NCI-H69 (cell line): ENCODE measurements at regions not wholly inside any gene's neighbourhood (a gene's known extent, or its start where the extent isn't known, plus 50 kb on each side); places are given as distances from the start of the nearest gene placed in this dataset.
"Not testable (repeated sequence)": the region's sequence is repeated elsewhere in the genome, so short reads cannot be mapped to it uniquely, and the experiment has no call there.

Source experiments
- DNase-seq: peaks from one replicate; lab custom pipeline; 2025; lab: John Stamatoyannopoulos, UW

GRCh38 chr2:194103941-194104659 is 1552.9 kb upstream of the SLC39A10 start:
- no peak for DNase-seq

GRCh38 chr2:194102546-194102945 is 1554.5 kb upstream of the SLC39A10 start:
- DNase-seq: no peak

- DNase-seq: no peak
Observed at GRCh38 chr2:194100201-194100600, 1556.8 kb upstream of the SLC39A10 start.

GRCh38 chr2:194096402-194096801 is 1560.6 kb upstream of the SLC39A10 start:
- DNase-seq: no peak

- DNase-seq: no peak
Observed at GRCh38 chr2:194095359-194095758, 1561.7 kb upstream of the SLC39A10 start.

GRCh38 chr2:194090251-194090905 is 1566.6 kb upstream of the SLC39A10 start:
- no peak for DNase-seq

- DNase-seq: peak; percentile 86
Observed at GRCh38 chr2:194087089-194087958, 1569.7 kb upstream of the SLC39A10 start.

GRCh38 chr2:194086129-194086528 is 1570.9 kb upstream of the SLC39A10 start:
- no peak for DNase-seq

GRCh38 chr2:194079989-194080388 is 1577.0 kb upstream of the SLC39A10 start:
- DNase-seq: no peak

- DNase-seq: no peak
Observed at GRCh38 chr2:194077366-194077765, 1579.7 kb upstream of the SLC39A10 start.

GRCh38 chr2:194062401-194062800 is 1594.6 kb upstream of the SLC39A10 start:
- DNase-seq: no peak

GRCh38 chr2:194060269-194060668 is 1596.8 kb upstream of the SLC39A10 start:
- no peak for DNase-seq

- no peak for DNase-seq
Observed at GRCh38 chr2:194054313-194054712, 1602.7 kb upstream of the SLC39A10 start.

- no peak for DNase-seq
Observed at GRCh38 chr2:194044321-194044720, 1612.7 kb upstream of the SLC39A10 start.

GRCh38 chr2:194021130-194021529 is 1635.9 kb upstream of the SLC39A10 start:
- not testable (repeated sequence) for DNase-seq

- no peak for DNase-seq
Observed at GRCh38 chr2:194020155-194020554, 1636.9 kb upstream of the SLC39A10 start.

- peak; percentile 89 for DNase-seq
Observed at GRCh38 chr2:194015751-194016150, 1641.3 kb upstream of the SLC39A10 start.

- DNase-seq: no peak
Observed at GRCh38 chr2:194014639-194015038, 1642.4 kb upstream of the SLC39A10 start.

- no peak for DNase-seq
Observed at GRCh38 chr2:194004590-194005206, 1652.3 kb upstream of the SLC39A10 start.

- no peak for DNase-seq
Observed at GRCh38 chr2:194003911-194004310, 1653.1 kb upstream of the SLC39A10 start.

GRCh38 chr2:194002699-194003368 is 1654.2 kb upstream of the SLC39A10 start:
- no peak for DNase-seq

- DNase-seq: no peak
Observed at GRCh38 chr2:193990868-193991267, 1666.2 kb upstream of the SLC39A10 start.
